A549 (cell line): ENCODE measurements at regions not wholly inside any gene's neighbourhood (a gene's known extent, or its start where the extent isn't known, plus 50 kb on each side); places are given as distances from the start of the nearest gene placed in this dataset.
"Not testable (repeated sequence)": the region's sequence is repeated elsewhere in the genome, so short reads cannot be mapped to it uniquely, and the experiment has no call there.

Experiments used
- CHD2 ChIP-seq: fragments of 150-350 bp; IDR thresholded peaks from 2 replicates; pipeline ENCODE4 v1.6.1; 2014; ENCODE audit warnings: low read length; ENCODE audit not compliant: partially characterized antibody
- KDM5A ChIP-seq: fragments of 200-600 bp; sonication (generic); IDR thresholded peaks from 2 replicates; pipeline ENCODE4 v1.6.1; 2016; ENCODE audit warnings: antibody characterized with exemption, mild to moderate bottlenecking
- NR3C1 ChIP-seq: fragments of >200 bp; sonication (Bioruptor Twin); formaldehyde crosslinking; IDR thresholded peaks from 3 replicates; pipeline ENCODE4 v1.6.1; 2017
- POLR2A ChIP-seq: IDR thresholded peaks from 2 replicates; pipeline ENCODE4 v1.6.1; 2012; ENCODE audit warnings: mild to moderate bottlenecking, low read length
- SREBF2 ChIP-seq: fragments of 450-650 bp; IDR thresholded peaks from 2 replicates; pipeline ENCODE4 v1.6.1; 2014; ENCODE audit warnings: mild to moderate bottlenecking, moderate library complexity
- ZFP36 ChIP-seq: fragments of 450-650 bp; IDR thresholded peaks from 2 replicates; pipeline ENCODE4 v1.6.1; 2014; ENCODE audit warnings: borderline replicate concordance; ENCODE audit not compliant: partially characterized antibody
- TF ChIP-seq, protein P1 (sequence below): fragments of >200 bp; sonication (Bioruptor Twin); formaldehyde crosslinking; IDR thresholded peaks from 3 replicates; pipeline ENCODE4 v1.6.1; 2016
- TF ChIP-seq, protein P2 (sequence below): fragments of >200 bp; sonication (Bioruptor Twin); formaldehyde crosslinking; IDR thresholded peaks from 3 replicates; pipeline ENCODE4 v1.5.1; 2016

- TF ChIP-seq, protein P1, sequence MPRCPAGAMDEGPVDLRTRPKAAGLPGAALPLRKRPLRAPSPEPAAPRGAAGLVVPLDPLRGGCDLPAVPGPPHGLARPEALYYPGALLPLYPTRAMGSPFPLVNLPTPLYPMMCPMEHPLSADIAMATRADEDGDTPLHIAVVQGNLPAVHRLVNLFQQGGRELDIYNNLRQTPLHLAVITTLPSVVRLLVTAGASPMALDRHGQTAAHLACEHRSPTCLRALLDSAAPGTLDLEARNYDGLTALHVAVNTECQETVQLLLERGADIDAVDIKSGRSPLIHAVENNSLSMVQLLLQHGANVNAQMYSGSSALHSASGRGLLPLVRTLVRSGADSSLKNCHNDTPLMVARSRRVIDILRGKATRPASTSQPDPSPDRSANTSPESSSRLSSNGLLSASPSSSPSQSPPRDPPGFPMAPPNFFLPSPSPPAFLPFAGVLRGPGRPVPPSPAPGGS = not testable (repeated sequence)
- TF ChIP-seq NR3C1, CHD2, POLR2A, SREBF2, KDM5A, ZFP36: not testable (repeated sequence)
- TF ChIP-seq, protein P2, sequence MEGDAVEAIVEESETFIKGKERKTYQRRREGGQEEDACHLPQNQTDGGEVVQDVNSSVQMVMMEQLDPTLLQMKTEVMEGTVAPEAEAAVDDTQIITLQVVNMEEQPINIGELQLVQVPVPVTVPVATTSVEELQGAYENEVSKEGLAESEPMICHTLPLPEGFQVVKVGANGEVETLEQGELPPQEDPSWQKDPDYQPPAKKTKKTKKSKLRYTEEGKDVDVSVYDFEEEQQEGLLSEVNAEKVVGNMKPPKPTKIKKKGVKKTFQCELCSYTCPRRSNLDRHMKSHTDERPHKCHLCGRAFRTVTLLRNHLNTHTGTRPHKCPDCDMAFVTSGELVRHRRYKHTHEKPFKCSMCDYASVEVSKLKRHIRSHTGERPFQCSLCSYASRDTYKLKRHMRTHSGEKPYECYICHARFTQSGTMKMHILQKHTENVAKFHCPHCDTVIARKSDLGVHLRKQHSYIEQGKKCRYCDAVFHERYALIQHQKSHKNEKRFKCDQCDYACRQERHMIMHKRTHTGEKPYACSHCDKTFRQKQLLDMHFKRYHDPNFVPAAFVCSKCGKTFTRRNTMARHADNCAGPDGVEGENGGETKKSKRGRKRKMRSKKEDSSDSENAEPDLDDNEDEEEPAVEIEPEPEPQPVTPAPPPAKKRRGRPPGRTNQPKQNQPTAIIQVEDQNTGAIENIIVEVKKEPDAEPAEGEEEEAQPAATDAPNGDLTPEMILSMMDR = not testable (repeated sequence)
These were observed 99.7 kb downstream of the NDFIP1 start for GRCh38 chr5:142208244-142208643.
